Chondrocyte (in vitro differentiated cells): ENCODE measurements at regions not wholly inside any gene's neighbourhood (a gene's known extent, or its start where the extent isn't known, plus 50 kb on each side); places are given as distances from the start of the nearest gene placed in this dataset.

Experiments used
- DNase-seq: peaks from one replicate; pipeline ENCODE4 v3.0.0; 2021; ENCODE audit warnings: mixed read lengths, low spot score
- H3K27ac Mint-ChIP-seq: one replicate; pipeline ENCODE4 v1.8.0; 2021; ENCODE audit warnings: mild to moderate bottlenecking, moderate library complexity, mixed read lengths; ENCODE audit not compliant: unreplicated experiment
- H3K27me3 Mint-ChIP-seq: 2 replicates; pipeline ENCODE4 v1.8.0; 2021; ENCODE audit warnings: low read depth, mixed read lengths
- H3K36me3 Mint-ChIP-seq: 2 replicates; pipeline ENCODE4 v1.8.0; 2021; ENCODE audit warnings: low read depth, mixed read lengths
- H3K4me1 Mint-ChIP-seq: 2 replicates; pipeline ENCODE4 v1.8.0; 2021; ENCODE audit warnings: low read depth, mild to moderate bottlenecking, mixed read lengths
- H3K4me3 Mint-ChIP-seq: one replicate; pipeline ENCODE4 v1.8.0; 2021; ENCODE audit warnings: mild to moderate bottlenecking, moderate library complexity, mixed read lengths; ENCODE audit not compliant: unreplicated experiment
- H3K9me3 Mint-ChIP-seq: 2 replicates; pipeline ENCODE4 v1.8.0; 2021; ENCODE audit warnings: low read depth, mixed read lengths
- CTCF ChIP-seq: fragments of 200-600 bp; sonication (generic); IDR thresholded peaks from 2 replicates; pipeline ENCODE4 v1.5.0; 2021; ENCODE audit warnings: antibody characterized with exemption, mild to moderate bottlenecking, moderate library complexity

- Mint-ChIP-seq H3K27me3 (peaks cover 9% of the 10 kb centered on the region), H3K36me3 (no peaks in the 10 kb centered on the region), H3K9me3 (no peaks in the 10 kb centered on the region), H3K4me1 (peaks cover 8% of the 10 kb centered on the region), H3K4me3 (no peak overlapping the region), H3K27ac (no peak overlapping the region)
- DNase-seq: no peak
- no peak for TF ChIP-seq CTCF
Measured at GRCh38 chr4:164616961-164617360, 137.0 kb upstream of the SMIM31 start.

- Mint-ChIP-seq H3K4me1 (peaks cover 8% of the 10 kb centered on the region), H3K27ac (no peak overlapping the region), H3K36me3 (no peaks in the 10 kb centered on the region), H3K27me3 (peaks cover 9% of the 10 kb centered on the region), H3K4me3 (no peak overlapping the region), H3K9me3 (no peaks in the 10 kb centered on the region)
- DNase-seq: no peak
- TF ChIP-seq CTCF: no peak
Measured at GRCh38 chr4:164617426-164617825, 136.5 kb upstream of the SMIM31 start.

GRCh38 chr4:164617911-164618310, 136.0 kb upstream of the SMIM31 start:
- TF ChIP-seq CTCF: no peak
- H3K4me3 Mint-ChIP-seq: no peak overlapping the region
- peaks cover 9% of the 10 kb centered on the region for H3K27me3 Mint-ChIP-seq
- peaks cover 8% of the 10 kb centered on the region for H3K4me1 Mint-ChIP-seq
- no peak overlapping the region for H3K27ac Mint-ChIP-seq
- DNase-seq: no peak
- no peaks in the 10 kb centered on the region for H3K36me3 Mint-ChIP-seq
- no peaks in the 10 kb centered on the region for H3K9me3 Mint-ChIP-seq

DNA sequence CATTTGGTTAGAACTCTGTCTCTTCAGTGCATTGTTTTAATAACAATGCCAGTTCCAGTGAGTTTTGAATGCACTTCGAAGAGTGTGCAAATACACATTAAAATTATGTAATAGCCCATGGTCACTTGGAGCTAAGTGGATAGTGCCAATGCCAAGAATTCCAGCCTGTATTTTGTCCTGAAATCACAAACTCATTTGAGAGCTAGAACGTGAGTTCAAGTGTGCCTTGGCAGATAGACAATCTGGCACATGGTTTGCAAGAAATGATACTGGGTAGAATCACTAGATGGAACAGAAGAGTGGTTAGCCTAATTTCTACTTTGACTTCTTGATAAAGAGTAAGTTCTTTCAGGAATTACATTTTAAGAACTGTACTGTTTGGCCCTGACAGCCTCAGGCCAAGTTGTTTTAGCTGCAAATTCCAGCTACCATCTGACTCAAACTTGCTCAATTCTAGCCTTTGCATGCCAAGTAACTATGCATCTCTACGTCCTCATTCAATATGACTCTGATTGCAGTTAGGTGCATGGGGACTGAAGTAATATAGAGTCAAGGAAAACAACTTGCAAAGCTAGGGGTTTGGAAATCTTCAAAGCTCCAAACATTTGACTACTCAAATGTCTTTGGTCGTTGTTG, 131.9 kb upstream of the SMIM31 start:
- no peak for TF ChIP-seq CTCF
- Mint-ChIP-seq H3K4me1 (no peaks in the 10 kb centered on the region), H3K27ac (no peak overlapping the region), H3K27me3 (peaks cover 6% of the 10 kb centered on the region), H3K36me3 (peaks cover 3% of the 10 kb centered on the region), H3K4me3 (no peak overlapping the region), H3K9me3 (peaks cover 12% of the 10 kb centered on the region)
- no peak for DNase-seq

DNA sequence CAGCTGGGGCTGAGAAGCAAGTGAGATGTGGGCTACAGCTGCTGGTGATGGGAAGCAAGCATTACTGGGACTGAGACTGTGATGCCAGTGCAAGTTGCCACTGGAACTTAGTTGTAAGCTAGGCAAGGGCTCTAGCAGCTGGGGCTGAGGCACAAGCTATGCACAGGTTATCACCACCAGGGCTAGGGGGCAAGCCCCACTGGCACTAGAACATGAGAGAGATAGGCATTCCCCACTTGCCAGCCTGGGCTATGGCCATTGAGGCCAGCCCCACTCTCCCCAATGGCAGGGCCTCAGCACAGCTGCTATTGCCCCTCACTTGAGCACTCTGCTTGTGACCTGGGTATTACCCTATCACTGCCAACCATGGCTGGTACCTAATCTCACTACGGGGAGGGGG, 130.8 kb upstream of the SMIM31 start:
- Mint-ChIP-seq H3K36me3 (peaks cover 3% of the 10 kb centered on the region), H3K27ac (no peak overlapping the region), H3K9me3 (peaks cover 16% of the 10 kb centered on the region), H3K4me3 (no peak overlapping the region), H3K27me3 (peaks cover 6% of the 10 kb centered on the region), H3K4me1 (no peaks in the 10 kb centered on the region)
- peak; percentile 54 for DNase-seq
- no peak for TF ChIP-seq CTCF
